ENCODE measurements at regions not wholly inside any gene's neighbourhood (a gene's known extent, or its start where the extent isn't known, plus 50 kb on each side); places are given as distances from the start of the nearest gene placed in this dataset.

DNA sequence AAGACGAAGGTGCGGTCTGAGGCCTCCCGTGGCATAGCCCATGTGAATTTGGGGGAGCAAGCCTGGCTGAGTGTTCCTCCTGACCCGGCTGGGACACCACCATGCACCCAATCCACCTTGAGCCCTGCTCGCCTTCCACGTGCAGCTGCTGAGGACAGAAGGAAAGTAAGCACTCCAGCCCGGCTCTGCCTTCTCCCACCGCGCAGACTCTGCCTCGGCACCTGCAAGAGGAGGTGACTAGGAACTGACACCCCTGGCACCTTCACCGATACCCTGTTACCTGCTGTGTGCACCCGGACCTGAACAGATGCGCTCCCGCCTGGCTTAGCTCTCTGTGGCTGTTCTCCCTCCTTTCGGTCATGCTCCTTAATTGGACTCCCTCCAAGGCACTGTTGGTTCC, 57.0 kb upstream of the OPN4 start:
- Histone ChIP-seq H3F3A (ENCODE audit: insufficient read depth) (no peaks in the 10 kb centered on the region), H3K27me3 (ENCODE audit: low read length) (no peaks in the 10 kb centered on the region), H3K9me2 (replicated peaks; ENCODE audit: insufficient read depth, low read length) (no peaks in the 10 kb centered on the region), H2AFZ (ENCODE audit: low read depth, low read length, severe bottlenecking) (no peak overlapping the region), H3K9me3 (ENCODE audit: insufficient read depth, low read length) (no peaks in the 10 kb centered on the region), H3K4me3 (ENCODE audit: insufficient read depth, low read length, poor library complexity, severe bottlenecking) (no peak overlapping the region), H3K9ac (ENCODE audit: low read length) (no peak overlapping the region), H3K27ac (ENCODE audit: low read depth, low read length) (no peak overlapping the region), H3K4me2 (ENCODE audit: low read depth, low read length, poor library complexity, severe bottlenecking) (no peak overlapping the region), H4K20me1 (ENCODE audit: low read depth, low read length) (no peaks in the 10 kb centered on the region), H3K79me2 (ENCODE audit: insufficient read depth, low read length) (no peaks in the 10 kb centered on the region), H3K36me3 (ENCODE audit: low read length) (no peaks in the 10 kb centered on the region)
- TF ChIP-seq EZH2phosphoT487 (conservative IDR thresholded peaks at IDR 0.05; ENCODE audit: low read length), result no peak
- TF ChIP-seq, protein P1, sequence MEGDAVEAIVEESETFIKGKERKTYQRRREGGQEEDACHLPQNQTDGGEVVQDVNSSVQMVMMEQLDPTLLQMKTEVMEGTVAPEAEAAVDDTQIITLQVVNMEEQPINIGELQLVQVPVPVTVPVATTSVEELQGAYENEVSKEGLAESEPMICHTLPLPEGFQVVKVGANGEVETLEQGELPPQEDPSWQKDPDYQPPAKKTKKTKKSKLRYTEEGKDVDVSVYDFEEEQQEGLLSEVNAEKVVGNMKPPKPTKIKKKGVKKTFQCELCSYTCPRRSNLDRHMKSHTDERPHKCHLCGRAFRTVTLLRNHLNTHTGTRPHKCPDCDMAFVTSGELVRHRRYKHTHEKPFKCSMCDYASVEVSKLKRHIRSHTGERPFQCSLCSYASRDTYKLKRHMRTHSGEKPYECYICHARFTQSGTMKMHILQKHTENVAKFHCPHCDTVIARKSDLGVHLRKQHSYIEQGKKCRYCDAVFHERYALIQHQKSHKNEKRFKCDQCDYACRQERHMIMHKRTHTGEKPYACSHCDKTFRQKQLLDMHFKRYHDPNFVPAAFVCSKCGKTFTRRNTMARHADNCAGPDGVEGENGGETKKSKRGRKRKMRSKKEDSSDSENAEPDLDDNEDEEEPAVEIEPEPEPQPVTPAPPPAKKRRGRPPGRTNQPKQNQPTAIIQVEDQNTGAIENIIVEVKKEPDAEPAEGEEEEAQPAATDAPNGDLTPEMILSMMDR (IDR thresholded peaks at IDR 0.05; ENCODE audit: insufficient read depth, low read length, poor library complexity, severe bottlenecking), result no peak

DNA sequence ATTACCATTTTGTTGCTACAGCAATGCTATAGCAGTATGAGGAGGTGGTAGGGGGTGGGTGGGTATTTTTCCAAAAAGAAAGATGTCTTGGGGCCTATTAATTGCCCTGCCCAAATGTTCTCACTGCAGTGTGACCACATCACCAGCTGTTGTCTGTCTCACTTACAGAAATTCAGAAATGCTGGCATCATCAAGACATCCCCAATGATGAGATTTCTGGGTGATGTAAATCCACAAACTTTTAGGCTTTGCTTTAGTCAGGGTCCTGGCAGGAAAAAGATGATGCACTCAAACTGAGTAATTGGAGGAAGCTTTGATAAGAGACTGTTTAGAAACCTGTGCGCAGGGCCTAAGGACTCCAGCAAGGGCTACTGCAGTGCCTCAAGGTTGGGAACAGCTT, 56.2 kb upstream of the OPN4 start:
- no peak overlapping the region for H3K4me2 ChIP-seq (ENCODE audit: low read depth, low read length, poor library complexity, severe bottlenecking)
- no peak overlapping the region for H3K9ac ChIP-seq (ENCODE audit: low read length)
- H4K20me1 ChIP-seq (ENCODE audit: low read depth, low read length), result no peaks in the 10 kb centered on the region
- H2AFZ ChIP-seq (ENCODE audit: low read depth, low read length, severe bottlenecking), result no peak overlapping the region
- H3F3A ChIP-seq (ENCODE audit: insufficient read depth), result no peaks in the 10 kb centered on the region
- no peak overlapping the region for H3K4me3 ChIP-seq (ENCODE audit: insufficient read depth, low read length, poor library complexity, severe bottlenecking)
- H3K36me3 ChIP-seq (ENCODE audit: low read length), result no peaks in the 10 kb centered on the region
- no peaks in the 10 kb centered on the region for H3K9me3 ChIP-seq (ENCODE audit: insufficient read depth, low read length)
- no peaks in the 10 kb centered on the region for H3K9me2 ChIP-seq (replicated peaks; ENCODE audit: insufficient read depth, low read length)
- no peaks in the 10 kb centered on the region for H3K79me2 ChIP-seq (ENCODE audit: insufficient read depth, low read length)
- TF ChIP-seq, protein P1 (IDR thresholded peaks at IDR 0.05; ENCODE audit: insufficient read depth, low read length, poor library complexity, severe bottlenecking), result no peak
- TF ChIP-seq EZH2phosphoT487 (conservative IDR thresholded peaks at IDR 0.05; ENCODE audit: low read length), result no peak
- no peaks in the 10 kb centered on the region for H3K27me3 ChIP-seq (ENCODE audit: low read length)
- H3K27ac ChIP-seq (ENCODE audit: low read depth, low read length), result no peak overlapping the region

DNA sequence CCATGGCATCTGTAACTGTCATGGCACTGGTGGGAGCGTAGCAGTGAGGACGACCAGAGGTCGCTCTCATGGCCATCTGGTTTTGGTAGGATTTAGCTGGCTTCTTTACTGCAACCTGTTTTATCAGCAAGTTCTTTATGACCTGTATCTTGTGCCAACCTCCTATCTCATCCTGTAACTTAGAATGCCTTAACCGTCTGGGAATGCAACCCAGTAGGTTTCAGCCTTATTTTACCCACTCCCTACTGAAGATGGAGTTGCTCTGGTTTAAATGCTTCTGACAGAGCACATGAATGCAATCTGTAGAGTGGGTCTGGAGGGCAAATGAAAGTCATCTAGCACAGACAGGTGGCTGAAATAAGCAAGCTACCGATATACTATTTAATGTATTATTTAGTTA, 55.3 kb upstream of the OPN4 start:
- Histone ChIP-seq H3F3A (ENCODE audit: insufficient read depth) (no peaks in the 10 kb centered on the region), H3K4me2 (ENCODE audit: low read depth, low read length, poor library complexity, severe bottlenecking) (no peak overlapping the region), H3K9ac (ENCODE audit: low read length) (no peak overlapping the region), H3K36me3 (ENCODE audit: low read length) (no peaks in the 10 kb centered on the region), H3K79me2 (ENCODE audit: insufficient read depth, low read length) (no peaks in the 10 kb centered on the region), H3K27me3 (ENCODE audit: low read length) (no peaks in the 10 kb centered on the region), H3K4me3 (ENCODE audit: insufficient read depth, low read length, poor library complexity, severe bottlenecking) (no peak overlapping the region), H3K27ac (ENCODE audit: low read depth, low read length) (no peak overlapping the region), H3K9me3 (ENCODE audit: insufficient read depth, low read length) (no peaks in the 10 kb centered on the region), H3K9me2 (replicated peaks; ENCODE audit: insufficient read depth, low read length) (no peaks in the 10 kb centered on the region), H2AFZ (ENCODE audit: low read depth, low read length, severe bottlenecking) (no peak overlapping the region), H4K20me1 (ENCODE audit: low read depth, low read length) (no peaks in the 10 kb centered on the region)
- no peak for TF ChIP-seq EZH2phosphoT487 (conservative IDR thresholded peaks at IDR 0.05; ENCODE audit: low read length)
- TF ChIP-seq, protein P1 (IDR thresholded peaks at IDR 0.05; ENCODE audit: insufficient read depth, low read length, poor library complexity, severe bottlenecking), result no peak

DNA sequence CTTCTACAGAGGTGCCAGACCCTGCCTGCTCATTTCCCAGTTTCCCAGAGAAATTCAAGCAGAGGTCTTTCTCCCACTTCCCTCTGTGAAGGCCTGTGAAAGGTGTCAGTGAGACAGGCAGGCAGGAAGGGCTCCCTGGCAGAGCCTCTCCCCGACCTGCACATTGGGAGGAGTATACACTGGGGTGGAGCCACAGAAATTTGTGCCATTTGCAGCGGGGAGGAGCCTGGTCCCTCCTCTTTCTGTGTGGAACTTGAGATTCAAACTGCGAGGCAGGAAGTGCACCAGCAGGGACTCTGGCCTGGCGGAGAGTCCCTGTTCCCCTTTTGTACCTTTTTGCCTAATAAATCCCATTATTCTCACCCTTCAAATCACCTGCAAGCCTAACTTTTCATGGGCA, 54.6 kb upstream of the OPN4 start:
- Histone ChIP-seq H3F3A (ENCODE audit: insufficient read depth) (no peaks in the 10 kb centered on the region), H3K4me2 (ENCODE audit: low read depth, low read length, poor library complexity, severe bottlenecking) (no peak overlapping the region), H3K4me3 (ENCODE audit: insufficient read depth, low read length, poor library complexity, severe bottlenecking) (no peak overlapping the region), H3K27ac (ENCODE audit: low read depth, low read length) (no peak overlapping the region), H2AFZ (ENCODE audit: low read depth, low read length, severe bottlenecking) (no peak overlapping the region), H3K36me3 (ENCODE audit: low read length) (no peaks in the 10 kb centered on the region), H4K20me1 (ENCODE audit: low read depth, low read length) (no peaks in the 10 kb centered on the region), H3K79me2 (ENCODE audit: insufficient read depth, low read length) (no peaks in the 10 kb centered on the region), H3K9me2 (replicated peaks; ENCODE audit: insufficient read depth, low read length) (no peaks in the 10 kb centered on the region), H3K27me3 (ENCODE audit: low read length) (no peaks in the 10 kb centered on the region), H3K9me3 (ENCODE audit: insufficient read depth, low read length) (no peaks in the 10 kb centered on the region), H3K9ac (ENCODE audit: low read length) (no peak overlapping the region)
- TF ChIP-seq EZH2phosphoT487 (conservative IDR thresholded peaks at IDR 0.05; ENCODE audit: low read length), result no peak
- TF ChIP-seq, protein P1 (IDR thresholded peaks at IDR 0.05; ENCODE audit: insufficient read depth, low read length, poor library complexity, severe bottlenecking), result no peak
